Liver (tissue), 3 donors: ENCODE measurements at regions not wholly inside any gene's neighbourhood (a gene's known extent, or its start where the extent isn't known, plus 50 kb on each side); places are given as distances from the start of the nearest gene placed in this dataset.

Experiments used
- CTCF ChIP-seq: fragments of 150-350 bp; IDR thresholded peaks from 2 replicates; pipeline ENCODE4 v1.5.1; 2017; ENCODE audit warnings: improper control_type of control experiment, low read depth, low read length; ENCODE audit not compliant: missing input control
- JUND ChIP-seq, 2 donors: IDR thresholded peaks; 2 replicates each; pipeline ENCODE4 v1.6.1; 2016; ENCODE audit warnings: antibody characterized with exemption in 2 of 2
- RAD21 ChIP-seq, 2 donors: IDR thresholded peaks; 2 replicates each; pipeline ENCODE4 v1.6.1; 2016; ENCODE audit warnings: antibody characterized with exemption in 2 of 2, mild to moderate bottlenecking in 2 of 2
- REST ChIP-seq: IDR thresholded peaks from 2 replicates; pipeline ENCODE4 v1.6.1; 2016; ENCODE audit warnings: antibody characterized with exemption, mild to moderate bottlenecking
- donor health status: healthy.
- donor health status: healthy.

GRCh38 chr15:56844471-56844870 is 74.0 kb upstream of the TCF12 start:
- TF ChIP-seq CTCF: no peak
- no peak for TF ChIP-seq JUND (IDR thresholded peaks at IDR 0.05)
- TF ChIP-seq REST: no peak
- TF ChIP-seq RAD21 (IDR thresholded peaks at IDR 0.05): no peak
